NCI-H69 (cell line): ENCODE measurements at regions not wholly inside any gene's neighbourhood (a gene's known extent, or its start where the extent isn't known, plus 50 kb on each side); places are given as distances from the start of the nearest gene placed in this dataset.
"Not testable (repeated sequence)": the region's sequence is repeated elsewhere in the genome, so short reads cannot be mapped to it uniquely, and the experiment has no call there.

ENCODE experiments used
- DNase-seq: peaks from one replicate; lab custom pipeline; 2025; lab: John Stamatoyannopoulos, UW

GRCh38 chr6:155782320-155782731, 326.7 kb upstream of the NOX3 start:
- DNase-seq = peak; percentile 40

DNA sequence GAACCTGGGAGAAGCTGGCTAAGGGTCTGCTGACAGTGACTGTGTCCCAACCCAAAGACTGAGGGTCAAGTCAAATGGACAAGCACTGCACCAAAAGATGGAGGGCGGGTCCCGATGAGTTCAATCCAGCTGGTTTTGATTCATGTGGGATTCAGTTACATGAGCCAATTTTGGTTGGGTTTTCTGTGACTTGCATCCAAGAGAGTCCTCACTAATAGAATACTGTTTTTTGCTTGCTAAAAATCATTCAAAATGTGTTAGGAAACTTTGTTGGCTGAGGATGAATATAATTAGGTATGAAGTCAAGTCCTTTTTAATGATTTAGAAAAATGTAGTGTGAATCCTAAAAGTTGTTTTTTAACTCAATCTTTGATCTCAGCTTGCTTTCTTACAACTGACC, 323.8 kb upstream of the NOX3 start:
- no peak for DNase-seq

GRCh38 chr6:155778336-155778735, 322.7 kb upstream of the NOX3 start:
- DNase-seq = no peak

GRCh38 chr6:155771822-155772221, 316.2 kb upstream of the NOX3 start:
- DNase-seq = no peak

DNA sequence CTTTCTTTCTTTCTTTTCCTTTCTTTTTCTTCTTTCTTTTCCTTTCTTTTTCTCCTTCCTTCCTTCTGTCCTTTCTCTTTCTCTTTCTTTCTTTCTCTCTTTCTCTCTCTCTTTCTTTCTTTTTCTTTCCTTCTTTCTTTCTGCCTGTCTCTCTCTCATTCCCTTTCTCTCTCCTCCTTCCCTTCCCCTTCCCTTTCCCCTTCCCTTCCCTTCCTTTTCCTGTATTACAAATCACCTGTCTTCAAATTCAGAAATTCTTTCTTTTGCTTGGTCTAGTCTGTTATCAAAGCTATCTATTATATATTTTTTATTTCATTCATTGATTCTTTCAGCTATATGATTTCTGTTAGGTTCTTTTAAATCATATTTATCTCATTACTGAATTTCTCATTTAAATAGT, 315.2 kb upstream of the NOX3 start:
- no peak for DNase-seq

DNA sequence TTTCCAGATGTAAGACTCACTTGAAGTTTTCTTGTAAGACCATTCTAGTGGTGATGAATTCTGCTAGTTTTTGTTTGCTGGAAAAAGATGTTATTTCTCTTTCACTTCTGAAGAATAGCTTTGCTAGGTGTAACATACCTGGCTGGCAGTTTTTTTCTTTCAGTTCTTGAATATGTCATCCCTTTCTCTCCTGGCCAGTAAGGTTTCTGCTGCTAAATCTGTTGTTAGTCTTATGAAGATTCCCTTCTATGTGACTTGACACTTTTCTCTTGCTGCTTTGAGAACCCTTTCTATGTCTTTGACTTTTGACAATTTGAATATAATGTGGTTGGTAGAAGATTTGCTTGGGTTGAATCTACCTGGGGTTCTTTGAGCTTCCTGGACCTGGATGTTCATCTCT, 314.7 kb upstream of the NOX3 start:
- no peak for DNase-seq

- no peak for DNase-seq
Observed at GRCh38 chr6:155765275-155766194, 309.9 kb upstream of the NOX3 start.

- no peak for DNase-seq
Observed at GRCh38 chr6:155762649-155763048, 307.0 kb upstream of the NOX3 start.

DNA sequence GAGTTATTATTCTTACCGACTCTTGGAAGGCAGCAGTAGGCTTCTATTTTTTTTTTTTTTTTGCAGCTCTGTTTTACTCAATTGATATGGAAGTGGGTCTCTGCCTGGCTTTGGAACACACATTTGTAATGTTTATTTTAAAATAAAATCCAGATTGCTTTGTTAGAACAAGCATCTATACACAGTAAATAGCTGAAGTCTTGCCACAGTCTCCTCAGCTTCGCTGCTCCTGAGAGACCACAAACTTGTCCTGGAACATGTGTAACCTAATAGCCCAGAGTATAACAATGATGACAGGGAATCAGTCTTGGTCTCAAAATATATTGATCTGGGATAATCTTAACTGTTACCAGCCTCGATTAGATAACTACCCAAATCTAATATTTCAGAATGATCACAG, 299.8 kb upstream of the NOX3 start:
- no peak for DNase-seq

DNA sequence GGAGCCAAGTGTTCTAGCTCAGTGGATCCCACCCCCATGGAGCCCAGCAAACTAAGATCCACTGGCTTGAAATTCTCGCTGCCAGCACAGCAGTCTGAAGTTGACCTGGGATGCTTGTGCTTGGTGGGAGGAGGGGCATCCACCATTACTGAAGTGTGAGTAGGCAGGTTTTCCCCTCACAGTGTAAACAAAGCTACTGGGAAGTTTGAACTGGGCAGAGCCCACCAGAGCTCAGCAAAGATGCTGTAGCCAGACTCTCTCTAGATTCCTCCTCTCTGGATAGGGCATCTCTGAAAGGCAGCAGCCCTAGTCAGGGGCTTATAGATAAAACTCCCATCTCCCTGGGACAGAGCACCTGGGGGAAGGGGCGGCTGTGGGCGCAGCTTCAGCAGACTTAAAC, 293.1 kb upstream of the NOX3 start:
- DNase-seq = not testable (repeated sequence)

DNA sequence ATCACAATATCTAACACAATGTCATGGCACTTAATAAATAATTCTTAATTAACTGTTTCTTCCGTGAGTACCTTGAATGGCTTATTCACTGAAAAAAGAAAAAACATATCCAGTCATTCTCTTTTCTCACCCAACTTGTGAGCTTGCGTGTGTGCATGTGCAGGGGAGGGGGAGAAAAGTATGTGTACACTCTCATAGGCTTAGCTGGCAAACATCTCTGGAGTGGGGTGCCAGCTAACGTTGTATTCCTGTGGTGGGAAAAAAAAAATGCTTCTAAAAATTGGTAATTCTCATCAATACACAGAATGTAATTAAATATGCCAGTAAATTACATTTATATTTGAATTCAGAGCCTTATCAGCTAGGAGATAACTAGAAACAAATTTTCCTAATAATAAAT, 291.9 kb upstream of the NOX3 start:
- DNase-seq = no peak

- no peak for DNase-seq
Observed at GRCh38 chr6:155740781-155741399, 285.3 kb upstream of the NOX3 start.

GRCh38 chr6:155738602-155739105, 283.0 kb upstream of the NOX3 start:
- DNase-seq = no peak

GRCh38 chr6:155717374-155717773, 261.7 kb upstream of the NOX3 start:
- no peak for DNase-seq

- DNase-seq = peak; percentile 8
Observed at GRCh38 chr6:155710704-155711103, 255.1 kb upstream of the NOX3 start.

- DNase-seq = no peak
Observed at GRCh38 chr6:155709262-155709661, 253.6 kb upstream of the NOX3 start.

GRCh38 chr6:155708100-155708499, 252.5 kb upstream of the NOX3 start:
- peak; percentile 41 for DNase-seq

- no peak for DNase-seq
Observed at GRCh38 chr6:155706806-155707205, 251.2 kb upstream of the NOX3 start.

GRCh38 chr6:155706341-155706740, 250.7 kb upstream of the NOX3 start:
- peak; percentile 11 for DNase-seq

DNA sequence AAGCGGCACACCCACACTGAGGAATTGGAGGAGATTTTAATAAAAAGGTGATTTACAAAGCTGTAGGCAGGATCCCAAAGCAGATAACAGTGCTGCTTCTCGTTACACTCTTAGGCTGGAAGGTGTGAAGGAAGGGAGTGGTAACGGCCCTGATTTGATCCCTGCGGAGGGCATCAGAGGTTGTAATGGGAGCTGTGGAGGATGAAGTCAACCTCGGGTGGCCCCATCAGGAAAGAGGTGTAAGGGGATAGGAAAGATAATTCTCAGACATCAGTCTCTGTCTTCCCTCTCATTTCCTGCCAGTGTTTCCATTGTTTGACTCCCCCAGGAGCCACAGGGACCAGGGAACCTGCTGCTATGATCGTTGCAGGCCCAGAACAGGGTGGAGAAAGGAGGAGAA, 245.7 kb upstream of the NOX3 start:
- DNase-seq = peak; percentile 8

- no peak for DNase-seq
Observed at GRCh38 chr6:155695495-155695894, 239.9 kb upstream of the NOX3 start.

GRCh38 chr6:155694419-155694790, 238.8 kb upstream of the NOX3 start:
- no peak for DNase-seq
